Spleen (tissue), 11 donors: ENCODE measurements at regions not wholly inside any gene's neighbourhood (a gene's known extent, or its start where the extent isn't known, plus 50 kb on each side); places are given as distances from the start of the nearest gene placed in this dataset.

Source experiments
- DNase-seq: peaks from one replicate; pipeline ENCODE4 v3.0.0-alpha.2; 2020
- H3K27ac ChIP-seq, 8 donors: fragments of 200-600 bp; sonication (generic) in 7 of 8; 1 replicate in 4 of 8; 2 replicates in 4 of 8; pipeline versions ENCODE4 v1.5.0 to v1.8.0; 2016 to 2021; ENCODE audit warnings: inconsistent platforms in 4 of 8, mild to moderate bottlenecking in 4 of 8, moderate library complexity in 1 of 8
- H3K27me3 ChIP-seq, 7 donors: fragments of 200-600 bp; sonication (generic) in 6 of 7; replicated peaks in 1 of 7; 1 replicate in 4 of 7; 2 replicates in 3 of 7; pipeline versions ENCODE4 v1.5.0 to v1.8.0; 2016 to 2021; ENCODE audit warnings: inconsistent platforms in 3 of 7, mild to moderate bottlenecking in 1 of 7
- H3K36me3 ChIP-seq, 6 donors: fragments of 200-600 bp; sonication (generic) in 5 of 6; 1 replicate in 4 of 6; 2 replicates in 2 of 6; pipeline versions ENCODE4 v1.5.0 to v1.8.0; 2016 to 2021; ENCODE audit warnings: inconsistent platforms in 2 of 6
- H3K4me1 ChIP-seq, 6 donors: fragments of 200-600 bp; sonication (generic) in 5 of 6; 1 replicate in 3 of 6; 2 replicates in 3 of 6; pipeline versions ENCODE4 v1.5.0 to v1.8.0; 2016 to 2021; ENCODE audit warnings: inconsistent platforms in 3 of 6
- H3K4me3 ChIP-seq, 8 donors: fragments of 200-600 bp; sonication (generic) in 7 of 8; 1 replicate in 4 of 8; 2 replicates in 4 of 8; pipeline versions ENCODE4 v1.5.0 to v1.8.0; 2016 to 2021; ENCODE audit warnings: inconsistent platforms in 4 of 8, mild to moderate bottlenecking in 4 of 8, moderate library complexity in 2 of 8
- H3K9me3 ChIP-seq, 8 donors: fragments of 200-600 bp; sonication (generic) in 7 of 8; 1 replicate in 4 of 8; 2 replicates in 4 of 8; pipeline versions ENCODE4 v1.5.0 to v1.8.0; 2016 to 2021; ENCODE audit warnings: inconsistent platforms in 4 of 8
- POLR2A ChIP-seq, 3 donors: fragments of 450-650 bp; IDR thresholded peaks; one replicate each; pipeline ENCODE4 v1.5.1; 2017; ENCODE audit warnings: antibody characterized with exemption in 3 of 3, mild to moderate bottlenecking in 1 of 3
- POLR2AphosphoS5 ChIP-seq, 3 donors: sonication (generic); formaldehyde crosslinking; IDR thresholded peaks; one replicate each; pipeline ENCODE4 v1.5.1; 2017; ENCODE audit warnings: antibody characterized with exemption in 3 of 3
- WGBS, 5 donors: extraction: QIAGEN DNeasy Blood & Tissue Kit in 3 of 5; methylation state at CpG; one replicate each; pipeline versions ENCODE4 v1.1.5 to v1.1.7; 2013 to 2018; 5-methylcytosine and 5-hydroxymethylcytosine counted together
- intact Hi-C: fragments of 100-400 bp; cut with DNase I; formaldehyde crosslinking; loops from one replicate; pipeline ENCODE4 v1.15.0; 2023; ENCODE audit warnings: low total_unique reads
- TF ChIP-seq, protein P1 (sequence below), 11 experiments: fragments of 200-600 bp in 7 of 11; fragments of 450-650 bp in 4 of 11; sonication (generic) in 4 of 11; IDR thresholded peaks in 8 of 11; conservative IDR thresholded peaks in 3 of 11; 1 replicate in 7 of 11; 2 replicates in 4 of 11; pipeline versions ENCODE4 v1.4.0 to v1.8.0; 2016 to 2021; ENCODE audit warnings: antibody characterized with exemption in 11 of 11, inconsistent platforms in 4 of 11, mild to moderate bottlenecking in 1 of 11
- donor health status: healthy with polysubstance abuse.
- donor health status: DM: no; HTN: no; CAD: no; lungs with moderate emphysema.
- donor health status: DM: no; HTN: no; CAD: no.
- donor health status: Bipolar disorder and iron deficiency.
- donor health status: healthy.
- donor health status: DM: no; HTN: no; CAD: no.
- donor health status: DM: yes; HTN: yes; CAD: no.

- no peak for DNase-seq
- Histone ChIP-seq H3K27me3 (peaks cover 0 to 8% (median 0%) of the 10 kb centered on the region in 7 donors), H3K27ac (no peak overlapping the region), H3K4me1 (no peaks in the 10 kb centered on the region), H3K36me3 (no peaks in the 10 kb centered on the region), H3K9me3 (peaks cover 0 to 4% (median 0%) of the 10 kb centered on the region in 8 donors), H3K4me3 (no peak overlapping the region)
- TF ChIP-seq POLR2A (IDR thresholded peaks at IDR 0.05) (no peak), POLR2AphosphoS5 (IDR thresholded peaks at IDR 0.05) (no peak)
- TF ChIP-seq, protein P1, sequence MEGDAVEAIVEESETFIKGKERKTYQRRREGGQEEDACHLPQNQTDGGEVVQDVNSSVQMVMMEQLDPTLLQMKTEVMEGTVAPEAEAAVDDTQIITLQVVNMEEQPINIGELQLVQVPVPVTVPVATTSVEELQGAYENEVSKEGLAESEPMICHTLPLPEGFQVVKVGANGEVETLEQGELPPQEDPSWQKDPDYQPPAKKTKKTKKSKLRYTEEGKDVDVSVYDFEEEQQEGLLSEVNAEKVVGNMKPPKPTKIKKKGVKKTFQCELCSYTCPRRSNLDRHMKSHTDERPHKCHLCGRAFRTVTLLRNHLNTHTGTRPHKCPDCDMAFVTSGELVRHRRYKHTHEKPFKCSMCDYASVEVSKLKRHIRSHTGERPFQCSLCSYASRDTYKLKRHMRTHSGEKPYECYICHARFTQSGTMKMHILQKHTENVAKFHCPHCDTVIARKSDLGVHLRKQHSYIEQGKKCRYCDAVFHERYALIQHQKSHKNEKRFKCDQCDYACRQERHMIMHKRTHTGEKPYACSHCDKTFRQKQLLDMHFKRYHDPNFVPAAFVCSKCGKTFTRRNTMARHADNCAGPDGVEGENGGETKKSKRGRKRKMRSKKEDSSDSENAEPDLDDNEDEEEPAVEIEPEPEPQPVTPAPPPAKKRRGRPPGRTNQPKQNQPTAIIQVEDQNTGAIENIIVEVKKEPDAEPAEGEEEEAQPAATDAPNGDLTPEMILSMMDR (IDR thresholded peaks at IDR 0.05 in 8 of 11, conservative IDR thresholded peaks at IDR 0.05 in 3 of 11) = no peak
- intact Hi-C loops = no loop called here
Measured at GRCh38 chr21:18163956-18164355, 80.7 kb upstream of the CHODL start.

GRCh38 chr21:18161841-18162240 lies 82.8 kb upstream of the CHODL start:
- no peaks in the 10 kb centered on the region for H3K9me3 ChIP-seq
- no peak overlapping the region for H3K4me3 ChIP-seq
- peaks cover 0 to 8% (median 0%) of the 10 kb centered on the region in 7 donors for H3K27me3 ChIP-seq
- intact Hi-C loops = no loop called here
- no peaks in the 10 kb centered on the region for H3K36me3 ChIP-seq
- H3K27ac ChIP-seq = no peak overlapping the region
- DNase-seq = no peak
- WGBS, 5 donors = 88 to 92% (median 90%) methylated on average over 3 of the region's 3 CpGs
- TF ChIP-seq, protein P1 (IDR thresholded peaks at IDR 0.05 in 8 of 11, conservative IDR thresholded peaks at IDR 0.05 in 3 of 11) = no peak
- no peaks in the 10 kb centered on the region for H3K4me1 ChIP-seq

- no peak for DNase-seq
- TF ChIP-seq POLR2A (IDR thresholded peaks at IDR 0.05) (no peak), POLR2AphosphoS5 (IDR thresholded peaks at IDR 0.05) (no peak)
- TF ChIP-seq, protein P1 (IDR thresholded peaks at IDR 0.05 in 8 of 11, conservative IDR thresholded peaks at IDR 0.05 in 3 of 11) = no peak
- 96 to 100% (median 97%) methylated on average over 1 of the region's 1 CpG for WGBS, 5 donors
Measured at GRCh38 chr21:18157406-18157805, 87.2 kb upstream of the CHODL start.

DNA sequence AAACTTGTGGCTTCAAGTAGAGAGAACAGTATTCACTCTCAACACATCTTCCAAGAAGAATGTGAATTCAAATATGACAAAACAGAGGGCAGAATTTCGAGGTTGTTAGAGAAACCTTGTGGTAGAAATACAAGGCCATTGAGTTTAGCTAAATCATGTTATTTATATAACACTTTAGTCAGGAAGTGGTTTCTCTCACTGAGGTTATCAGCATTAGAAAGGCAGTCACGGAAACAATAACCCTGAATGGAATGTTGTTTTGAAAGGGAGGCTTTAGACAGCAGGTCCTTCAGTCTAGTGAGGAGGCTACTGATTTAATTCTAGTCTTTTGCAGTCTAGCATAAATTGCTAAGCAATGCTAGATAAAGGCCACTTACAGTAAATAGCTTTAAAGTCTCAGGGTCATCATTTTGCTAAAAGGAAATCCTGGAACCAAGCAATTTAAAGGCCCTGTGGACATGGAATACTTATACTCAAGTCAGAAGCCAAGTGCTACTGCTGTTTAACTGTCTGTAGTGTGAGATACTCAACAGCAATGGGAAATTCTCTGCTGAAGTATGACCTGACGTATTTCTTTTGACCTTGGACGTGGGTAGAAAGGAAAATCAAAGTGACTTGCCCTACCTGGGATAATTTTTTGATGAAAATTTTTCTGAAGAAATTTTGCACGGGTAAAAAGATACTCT lies 89.0 kb upstream of the CHODL start:
- intact Hi-C loops = no loop called here
- no peaks in the 10 kb centered on the region for H3K27me3 ChIP-seq
- no peaks in the 10 kb centered on the region for H3K36me3 ChIP-seq
- no peak for DNase-seq
- H3K4me3 ChIP-seq = no peak overlapping the region
- H3K4me1 ChIP-seq = peaks cover 0 to 23% (median 16%) of the 10 kb centered on the region in 6 donors
- peaks cover 0 to 4% (median 0%) of the 10 kb centered on the region in 8 donors for H3K9me3 ChIP-seq
- peak overlapping the region in 7 of 8 donors; percentile 21 to 64 (median 47) for H3K27ac ChIP-seq
- TF ChIP-seq POLR2AphosphoS5 (IDR thresholded peaks at IDR 0.05) = no peak
- TF ChIP-seq POLR2A (IDR thresholded peaks at IDR 0.05) = no peak
- TF ChIP-seq, protein P1 (IDR thresholded peaks at IDR 0.05 in 8 of 11, conservative IDR thresholded peaks at IDR 0.05 in 3 of 11) = no peak
- WGBS, 5 donors = 29 to 35% (median 34%) methylated on average over 5 of the region's 5 CpGs

More at GRCh38 chr21:18157406-18157805, 87.2 kb upstream of the CHODL start:
- Histone ChIP-seq H3K4me1 (peaks cover 0 to 23% (median 16%) of the 10 kb centered on the region in 6 donors), H3K9me3 (peaks cover 0 to 4% (median 0%) of the 10 kb centered on the region in 8 donors), H3K27ac (no peak overlapping the region), H3K36me3 (no peaks in the 10 kb centered on the region), H3K27me3 (no peaks in the 10 kb centered on the region), H3K4me3 (no peak overlapping the region)
- intact Hi-C loops = no loop called here
